ENCODE measurements at regions not wholly inside any gene's neighbourhood (a gene's known extent, or its start where the extent isn't known, plus 50 kb on each side); places are given as distances from the start of the nearest gene placed in this dataset.

- Histone ChIP-seq H3K9me1 (replicated peaks; ENCODE audit: control insufficient read depth, extremely low read depth, insufficient read depth, low read length) (no peaks in the 10 kb centered on the region), H3K27ac (ENCODE audit: insufficient read depth, low read depth, low read length) (no peak overlapping the region), H3K4me1 (ENCODE audit: control insufficient read depth, extremely low read depth, insufficient read depth, low read length) (no peaks in the 10 kb centered on the region), H3K4me2 (ENCODE audit: insufficient read depth, low read length) (no peak overlapping the region), H3K9me3 (replicated peaks; ENCODE audit: control insufficient read depth, insufficient read depth, low read length) (no peaks in the 10 kb centered on the region), H3K4me3 (replicated peaks in 1 of 3; ENCODE audit: insufficient read depth in 1 of 3, low read depth in 1 of 3, low read length in 3 of 3) (no peak overlapping the region), H3K79me2 (ENCODE audit: control insufficient read depth, insufficient read depth, low read length) (no peaks in the 10 kb centered on the region), H4K20me1 (replicated peaks; ENCODE audit: control insufficient read depth, extremely low read depth, insufficient read depth, low read length) (no peaks in the 10 kb centered on the region), H3K9ac (replicated peaks; ENCODE audit: extremely low read depth, insufficient read depth, low read length) (no peak overlapping the region), H2AFZ (ENCODE audit: low read depth, low read length) (no peak overlapping the region), H3K36me3 (ENCODE audit: control insufficient read depth in 2 of 2, extremely low read depth in 1 of 2, insufficient read depth in 2 of 2, low read length in 2 of 2) (no peaks in the 10 kb centered on the region), H3K27me3 (ENCODE audit: control insufficient read depth in 2 of 2, insufficient read depth in 2 of 2, low read length in 2 of 2) (no peaks in the 10 kb centered on the region)
- intact Hi-C loops (cut with micrococcal nuclease) = no loop called here
- CTCF ChIA-PET = no interaction called here
- dilution Hi-C loops (cut with MboI; ENCODE audit: extremely low pct_ligation_motif_present, low sequenced_read_pairs) = no loop called here
- no peak for TF ChIP-seq CTCF (IDR thresholded peaks at IDR 0.05; ENCODE audit: extremely low read depth in 1 of 2, insufficient read depth in 1 of 2, low read depth in 1 of 2, low read length in 2 of 2)
- TF ChIP-seq GATA2 (IDR thresholded peaks at IDR 0.05; ENCODE audit: insufficient read depth, insufficient read length, low read depth, low read length) = no peak
- TF ChIP-seq MAX (IDR thresholded peaks at IDR 0.05; ENCODE audit: insufficient read depth, insufficient read length) = no peak
- TF ChIP-seq MYC (IDR thresholded peaks at IDR 0.05; ENCODE audit: low read depth, low read length) = no peak
- no peak for TF ChIP-seq JUN (IDR thresholded peaks at IDR 0.05; ENCODE audit: borderline replicate concordance, insufficient read depth, insufficient read length, low read depth)
- no peak for TF ChIP-seq FOS (IDR thresholded peaks at IDR 0.05; ENCODE audit: borderline replicate concordance, insufficient read depth, low read length)
- no peak for TF ChIP-seq POLR2A (IDR thresholded peaks at IDR 0.05; ENCODE audit: low read depth, low read length)
- no peak for TF ChIP-seq POLR2AphosphoS5 (IDR thresholded peaks at IDR 0.05; ENCODE audit: insufficient read depth, low read depth, low read length)
- TF ChIP-seq EZH2 (IDR thresholded peaks at IDR 0.05; ENCODE audit: borderline replicate concordance, low read depth, low read length, severe bottlenecking) = no peak
- POLR2A ChIA-PET = no interaction called here
- BruUV-seq (replicated peaks) = no TSS peak
- no peak for FAIRE-seq
- no peak for DNase-seq (ENCODE audit: low read depth, low spot score)
Observed at GRCh38 chr17:33914125-33914524, 341.0 kb upstream of the CCL2 start.

Measured in endothelial cell of umbilical vein (primary cell).